ENCODE measurements at regions not wholly inside any gene's neighbourhood (a gene's known extent, or its start where the extent isn't known, plus 50 kb on each side); places are given as distances from the start of the nearest gene placed in this dataset.

- peaks cover 0 to 6% (median 0%) of the 10 kb centered on the region in 12 donors for H3K4me1 ChIP-seq
- intact Hi-C loops (cut with DNase I): no loop called here
- peaks cover 0 to 20% (median 0%) of the 10 kb centered on the region in 9 donors for H3K27me3 ChIP-seq
- no peak for ATAC-seq
- DNase-seq: no peak
- no peak overlapping the region for H3K4me3 ChIP-seq
- peaks cover 0 to 5% (median 0%) of the 10 kb centered on the region in 12 donors for H3K9me3 ChIP-seq
- H3K27ac ChIP-seq: no peak overlapping the region
- H3K36me3 ChIP-seq: no peaks in the 10 kb centered on the region
- WGBS, 4 donors: 60 to 79% (median 73%) methylated on average over 5 to 22 of the region's 22 CpGs
- TF ChIP-seq POLR2A (IDR thresholded peaks at IDR 0.05): no peak
- TF ChIP-seq CTCF (IDR thresholded peaks at IDR 0.05): no peak
Observed at GRCh38 chr9:126205845-126206498, 120.7 kb upstream of the MVB12B start.

- peak in 3 of 4 donors; percentile 76 to 89 (median 87) for ATAC-seq
- Histone ChIP-seq H3K27ac (no peak overlapping the region), H3K36me3 (no peaks in the 10 kb centered on the region), H3K4me3 (no peak overlapping the region), H3K27me3 (peaks cover 0 to 20% (median 0%) of the 10 kb centered on the region in 9 donors), H3K4me1 (peaks cover 0 to 6% (median 0%) of the 10 kb centered on the region in 12 donors), H3K9me3 (no peaks in the 10 kb centered on the region)
- intact Hi-C loops (cut with DNase I): no loop called here
- DNase-seq: no peak
- TF ChIP-seq POLR2A (IDR thresholded peaks at IDR 0.05) (no peak), CTCF (IDR thresholded peaks at IDR 0.05) (no peak)
- WGBS, 4 donors: 29 to 57% (median 52%) methylated on average over 3 to 5 of the region's 5 CpGs
Observed at GRCh38 chr9:126207256-126207655, 119.4 kb upstream of the MVB12B start.

- H3K27ac ChIP-seq: no peak overlapping the region
- no peak for DNase-seq
- H3K4me3 ChIP-seq: no peak overlapping the region
- H3K36me3 ChIP-seq: no peaks in the 10 kb centered on the region
- no peak for TF ChIP-seq POLR2A (IDR thresholded peaks at IDR 0.05)
- no peak for TF ChIP-seq CTCF (IDR thresholded peaks at IDR 0.05)
- no peak for ATAC-seq
- WGBS, 4 donors: 73 to 84% (median 80%) methylated on average over 3 of the region's 3 CpGs
- peaks cover 0 to 20% (median 0%) of the 10 kb centered on the region in 9 donors for H3K27me3 ChIP-seq
- peaks cover 0 to 10% (median 2%) of the 10 kb centered on the region in 12 donors for H3K9me3 ChIP-seq
- intact Hi-C loops (cut with DNase I): no loop called here
- peaks cover 0 to 6% (median 0%) of the 10 kb centered on the region in 12 donors for H3K4me1 ChIP-seq
Observed at GRCh38 chr9:126208216-126208758, 118.3 kb upstream of the MVB12B start.

GRCh38 chr9:126211441-126212074 lies 115.1 kb upstream of the MVB12B start:
- DNase-seq: no peak
- TF ChIP-seq POLR2A (IDR thresholded peaks at IDR 0.05) (no peak), CTCF (IDR thresholded peaks at IDR 0.05) (no peak)
- Histone ChIP-seq H3K27me3 (peaks cover 0 to 11% (median 0%) of the 10 kb centered on the region in 9 donors), H3K4me3 (no peak overlapping the region), H3K9me3 (peaks cover 0 to 22% (median 15%) of the 10 kb centered on the region in 12 donors), H3K36me3 (no peaks in the 10 kb centered on the region), H3K4me1 (peaks cover 0 to 6% (median 0%) of the 10 kb centered on the region in 12 donors), H3K27ac (no peak overlapping the region)
- 83 to 89% (median 87%) methylated on average over 3 of the region's 3 CpGs for WGBS, 4 donors
- ATAC-seq: no peak
- intact Hi-C loops (cut with DNase I): no loop called here
